MM.1S (cell line): ENCODE measurements at regions not wholly inside any gene's neighbourhood (a gene's known extent, or its start where the extent isn't known, plus 50 kb on each side); places are given as distances from the start of the nearest gene placed in this dataset.

Experiments used
- EZH2 ChIP-seq: fragments of 300-600 bp; sonication (generic); optimal IDR thresholded peaks from 2 replicates; pipeline ENCODE3; 2017; ENCODE audit warnings: low read depth, mild to moderate bottlenecking, antibody characterized with exemption, low read length, mixed read lengths
- EZH2phosphoT487 ChIP-seq: fragments of 300-600 bp; sonication (generic); IDR thresholded peaks from 2 replicates; pipeline ENCODE4 v1.6.1; 2018; ENCODE audit warnings: antibody characterized with exemption, low read length
- TF ChIP-seq, protein P1 (sequence below): fragments of 300-600 bp; sonication (generic); IDR thresholded peaks from 2 replicates; pipeline ENCODE4 v1.5.1; 2016; ENCODE audit warnings: antibody characterized with exemption, low read length, mixed read lengths

DNA sequence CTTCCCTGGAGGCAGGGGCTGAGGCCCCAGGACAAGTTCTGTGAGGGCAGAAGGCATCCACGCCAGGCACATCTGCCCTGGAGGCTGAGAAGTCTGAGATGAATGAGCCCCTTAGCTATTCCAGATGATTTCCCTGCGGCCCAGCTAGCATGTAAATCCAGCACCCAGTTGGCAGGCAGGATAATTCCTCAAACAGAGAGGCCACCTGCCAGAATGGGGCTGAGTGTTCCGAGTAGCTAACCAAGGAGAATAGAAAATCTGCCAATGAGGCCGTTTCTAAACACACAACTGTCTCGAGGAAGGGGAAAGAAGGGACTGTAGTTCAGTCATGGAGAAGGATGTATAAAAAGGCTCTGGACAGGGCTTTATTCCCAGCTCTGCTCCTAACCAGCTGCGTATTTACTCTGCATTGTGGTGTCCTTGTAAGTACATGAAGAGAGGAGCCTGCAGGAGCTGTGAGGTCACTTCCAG lies 211.4 kb upstream of the CDYL start:
- TF ChIP-seq, protein P1, sequence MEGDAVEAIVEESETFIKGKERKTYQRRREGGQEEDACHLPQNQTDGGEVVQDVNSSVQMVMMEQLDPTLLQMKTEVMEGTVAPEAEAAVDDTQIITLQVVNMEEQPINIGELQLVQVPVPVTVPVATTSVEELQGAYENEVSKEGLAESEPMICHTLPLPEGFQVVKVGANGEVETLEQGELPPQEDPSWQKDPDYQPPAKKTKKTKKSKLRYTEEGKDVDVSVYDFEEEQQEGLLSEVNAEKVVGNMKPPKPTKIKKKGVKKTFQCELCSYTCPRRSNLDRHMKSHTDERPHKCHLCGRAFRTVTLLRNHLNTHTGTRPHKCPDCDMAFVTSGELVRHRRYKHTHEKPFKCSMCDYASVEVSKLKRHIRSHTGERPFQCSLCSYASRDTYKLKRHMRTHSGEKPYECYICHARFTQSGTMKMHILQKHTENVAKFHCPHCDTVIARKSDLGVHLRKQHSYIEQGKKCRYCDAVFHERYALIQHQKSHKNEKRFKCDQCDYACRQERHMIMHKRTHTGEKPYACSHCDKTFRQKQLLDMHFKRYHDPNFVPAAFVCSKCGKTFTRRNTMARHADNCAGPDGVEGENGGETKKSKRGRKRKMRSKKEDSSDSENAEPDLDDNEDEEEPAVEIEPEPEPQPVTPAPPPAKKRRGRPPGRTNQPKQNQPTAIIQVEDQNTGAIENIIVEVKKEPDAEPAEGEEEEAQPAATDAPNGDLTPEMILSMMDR: no peak
- TF ChIP-seq EZH2 (no peak), EZH2phosphoT487 (no peak)
